CD14-positive monocyte (primary cell): ENCODE measurements at regions not wholly inside any gene's neighbourhood (a gene's known extent, or its start where the extent isn't known, plus 50 kb on each side); places are given as distances from the start of the nearest gene placed in this dataset. TPM values are rescaled to one million over a fixed set of nuclear protein-coding genes. Genes with fewer than 3 reads are reported as not detected.

Experiments used
- DNase-seq, 3 donors: peaks; one replicate each; pipeline ENCODE4 v3.0.0-alpha.2; 2011 to 2022
- H2AFZ ChIP-seq: 2 replicates; pipeline ENCODE4 v1.6.0; 2012; ENCODE audit warnings: mild to moderate bottlenecking, low read depth, low read length, inconsistent platforms; ENCODE audit not compliant: insufficient read depth, poor library complexity, severe bottlenecking
- H3K27ac ChIP-seq, 2 donors: 1 replicate in 1 of 2; 2 replicates in 1 of 2; pipeline ENCODE4 v1.5.1; 2012 to 2013; ENCODE audit warnings: low read length in 2 of 2, control low read depth in 1 of 2, inconsistent platforms in 1 of 2, low read depth in 1 of 2, mild to moderate bottlenecking in 1 of 2
- H3K27me3 ChIP-seq, 2 donors: one replicate each; pipeline versions ENCODE4 v1.6.0 to v1.6.1; 2011 to 2013; ENCODE audit warnings: low read length in 2 of 2; ENCODE audit not compliant: control insufficient read depth in 2 of 2, insufficient read depth in 2 of 2
- H3K36me3 ChIP-seq, 2 donors: replicated peaks in 1 of 2; 1 replicate in 1 of 2; 2 replicates in 1 of 2; pipeline versions ENCODE4 v1.5.1 to v1.6.1; 2012 to 2013; ENCODE audit warnings: low read length in 2 of 2, control low read depth in 1 of 2, inconsistent platforms in 1 of 2, mild to moderate bottlenecking in 1 of 2; ENCODE audit not compliant: insufficient read depth in 2 of 2, control insufficient read depth in 1 of 2
- H3K4me1 ChIP-seq, 2 donors: 1 replicate in 1 of 2; 2 replicates in 1 of 2; pipeline versions ENCODE4 v1.5.1 to v1.6.1; 2012 to 2013; ENCODE audit warnings: low read length in 2 of 2, control low read depth in 1 of 2, inconsistent platforms in 1 of 2, mild to moderate bottlenecking in 1 of 2, moderate library complexity in 1 of 2; ENCODE audit not compliant: insufficient read depth in 2 of 2, control insufficient read depth in 1 of 2
- H3K4me2 ChIP-seq: replicated peaks from 2 replicates; pipeline ENCODE3; 2012; ENCODE audit warnings: low read length, moderate library complexity, mild to moderate bottlenecking; ENCODE audit not compliant: poor library complexity, severe bottlenecking; ENCODE audit errors: extremely low read depth
- H3K4me3 ChIP-seq, 3 experiments: fragments of 200-600 bp in 1 of 3; sonication (generic) in 1 of 3; replicated peaks in 1 of 3; 1 replicate in 2 of 3; 2 replicates in 1 of 3; pipeline ENCODE4 v1.5.1; 2011 to 2013; ENCODE audit warnings: low read length in 3 of 3, mild to moderate bottlenecking in 3 of 3, control low read depth in 2 of 3, low read depth in 2 of 3, inconsistent platforms in 1 of 3, moderate library complexity in 1 of 3
- H3K79me2 ChIP-seq: 2 replicates; pipeline ENCODE4 v1.6.0; 2012; ENCODE audit warnings: mild to moderate bottlenecking, control low read depth, inconsistent platforms, low read length, moderate library complexity; ENCODE audit not compliant: insufficient read depth
- H3K9ac ChIP-seq: 2 replicates; pipeline ENCODE4 v1.6.0; 2017; ENCODE audit warnings: low read length, mild to moderate bottlenecking; ENCODE audit not compliant: insufficient read depth, poor library complexity, severe bottlenecking
- H3K9me3 ChIP-seq, 2 donors: replicated peaks in 1 of 2; 1 replicate in 1 of 2; 2 replicates in 1 of 2; pipeline versions ENCODE4 v1.5.1 to v1.6.1; 2012 to 2013; ENCODE audit warnings: low read length in 2 of 2, control low read depth in 1 of 2; ENCODE audit not compliant: control insufficient read depth in 1 of 2, insufficient read depth in 1 of 2
- H4K20me1 ChIP-seq: 2 replicates; pipeline ENCODE4 v1.6.0; 2012; ENCODE audit warnings: mild to moderate bottlenecking, low read length, control low read depth, moderate library complexity; ENCODE audit not compliant: insufficient read depth
- H3K27ac Mint-ChIP-seq, 7 donors: one replicate each; pipeline ENCODE4 v1.8.0; 2020; ENCODE audit warnings: mild to moderate bottlenecking in 7 of 7, mixed read lengths in 7 of 7, moderate library complexity in 6 of 7, inconsistent platforms in 2 of 7
- H3K27me3 Mint-ChIP-seq, 3 donors: one replicate each; pipeline ENCODE4 v1.8.0; 2021 to 2022; ENCODE audit warnings: low read depth in 3 of 3, mild to moderate bottlenecking in 3 of 3, mixed read lengths in 3 of 3, moderate library complexity in 3 of 3, inconsistent platforms in 1 of 3
- H3K36me3 Mint-ChIP-seq, 2 donors: one replicate each; pipeline ENCODE4 v1.8.0; 2020; ENCODE audit warnings: mixed read lengths in 2 of 2, inconsistent platforms in 1 of 2, mild to moderate bottlenecking in 1 of 2
- H3K4me1 Mint-ChIP-seq: one replicate; pipeline ENCODE4 v1.8.0; 2020; ENCODE audit warnings: mild to moderate bottlenecking, mixed read lengths
- H3K4me3 Mint-ChIP-seq, 2 donors: one replicate each; pipeline ENCODE4 v1.8.0; 2020; ENCODE audit warnings: mild to moderate bottlenecking in 2 of 2, mixed read lengths in 2 of 2, moderate library complexity in 1 of 2
- H3K9me3 Mint-ChIP-seq, 7 donors: one replicate each; pipeline ENCODE4 v1.8.0; 2020 to 2022; ENCODE audit warnings: mixed read lengths in 7 of 7, mild to moderate bottlenecking in 6 of 7, moderate library complexity in 6 of 7, inconsistent platforms in 2 of 7
- CTCF ChIP-seq: fragments of 200-600 bp; IDR thresholded peaks from one replicate; pipeline ENCODE4 v1.8.0; 2022; ENCODE audit warnings: antibody characterized with exemption, mild to moderate bottlenecking
- WGBS: methylation state at CpG from one replicate; pipeline ENCODE4 v1.1.5; 2013; ENCODE audit warnings: missing lambda C conversion rate; ENCODE audit not compliant: insufficient coverage; 5-methylcytosine and 5-hydroxymethylcytosine counted together
- intact Hi-C, 2 donors: fragments of 100-400 bp; cut with micrococcal nuclease; formaldehyde crosslinking; loops; one replicate each; pipeline versions ENCODE4 v1.15.0 to v1.15.1; 2023
- small RNA-seq: library from RNA; depleted of rRNA; stranded (forward); fragments of <200 nt; gene quantifications from one replicate; pipeline ENCODE3, GENCODE V24; 2012; ENCODE audit warnings: low read depth; ENCODE audit not compliant: insufficient read length

DNA sequence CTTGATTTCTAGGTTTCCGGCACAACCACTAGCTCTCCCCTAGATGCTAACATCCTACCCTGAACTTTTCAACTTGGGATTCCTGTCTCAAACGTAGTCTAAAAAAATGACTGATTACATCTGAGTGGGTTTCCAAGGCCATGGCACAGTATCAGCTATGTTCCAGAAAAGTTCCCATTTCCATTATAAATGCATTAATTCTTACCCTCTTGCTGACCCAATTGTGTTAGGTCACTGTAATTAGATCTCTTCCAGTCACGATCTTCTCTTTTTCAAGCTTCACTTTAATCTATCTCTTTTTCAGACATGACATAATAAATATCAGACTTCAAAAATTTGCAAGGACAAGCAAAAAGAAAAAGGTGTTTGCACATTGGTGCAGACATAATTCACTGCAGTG is 50.6 kb upstream of the PDE5A start:
- no peaks in the 10 kb centered on the region for H4K20me1 ChIP-seq
- Mint-ChIP-seq H3K9me3 (peaks cover 0 to 5% (median 0%) of the 10 kb centered on the region in 7 donors), H3K4me1 (no peaks in the 10 kb centered on the region), H3K4me3 (no peak overlapping the region), H3K36me3 (no peaks in the 10 kb centered on the region), H3K27ac (no peak overlapping the region), H3K27me3 (no peaks in the 10 kb centered on the region)
- no peak overlapping the region for H3K4me3 ChIP-seq
- no peak overlapping the region for H3K27ac ChIP-seq
- no peaks in the 10 kb centered on the region for H3K9me3 ChIP-seq
- no peaks in the 10 kb centered on the region for H3K4me1 ChIP-seq
- WGBS = 0% methylated on average over 1 of the region's 3 CpGs
- H3K27me3 ChIP-seq = no peaks in the 10 kb centered on the region
- intact Hi-C loops = no loop called here
- H3K4me2 ChIP-seq = no peak overlapping the region
- no peak for DNase-seq
- no peak for TF ChIP-seq CTCF
- no peaks in the 10 kb centered on the region for H3K36me3 ChIP-seq
- H3K9ac ChIP-seq = no peak overlapping the region
- H3K79me2 ChIP-seq = no peaks in the 10 kb centered on the region
- H2AFZ ChIP-seq = no peak overlapping the region

- H3K36me3 ChIP-seq = no peaks in the 10 kb centered on the region
- H3K9me3 ChIP-seq = no peaks in the 10 kb centered on the region
- Mint-ChIP-seq H3K9me3 (peaks cover 0 to 5% (median 0%) of the 10 kb centered on the region in 7 donors), H3K27me3 (no peaks in the 10 kb centered on the region), H3K4me1 (no peaks in the 10 kb centered on the region), H3K36me3 (no peaks in the 10 kb centered on the region), H3K4me3 (no peak overlapping the region), H3K27ac (no peak overlapping the region)
- H4K20me1 ChIP-seq = no peaks in the 10 kb centered on the region
- H3K4me1 ChIP-seq = no peaks in the 10 kb centered on the region
- H3K4me2 ChIP-seq = no peak overlapping the region
- no peak overlapping the region for H3K27ac ChIP-seq
- intact Hi-C loops = no loop called here
- no peaks in the 10 kb centered on the region for H3K27me3 ChIP-seq
- H3K4me3 ChIP-seq = no peak overlapping the region
- TF ChIP-seq CTCF = no peak
- H3K79me2 ChIP-seq = no peaks in the 10 kb centered on the region
- no peak for DNase-seq
- H3K9ac ChIP-seq = no peak overlapping the region
- H2AFZ ChIP-seq = no peak overlapping the region
- WGBS = 100% methylated on average over 1 of the region's 1 CpG
Measured at GRCh38 chr4:119678761-119679160, 50.2 kb upstream of the PDE5A start.

Small RNA genes in the stretch of these regions (small RNA-seq; reads per million reads assigned to genes)
- not detected for gene RF00019
